NT2/D1 (cell line): ENCODE measurements at regions not wholly inside any gene's neighbourhood (a gene's known extent, or its start where the extent isn't known, plus 50 kb on each side); places are given as distances from the start of the nearest gene placed in this dataset.

Experiments
- DNase-seq: peaks from one replicate; pipeline ENCODE4 v3.0.0-alpha.2; 2011; ENCODE audit warnings: low read depth, low spot score
- H3K27me3 ChIP-seq: 2 replicates; pipeline ENCODE4 v1.6.0; 2011; ENCODE audit warnings: mild to moderate bottlenecking; ENCODE audit not compliant: insufficient read length, insufficient read depth
- H3K36me3 ChIP-seq: 2 replicates; pipeline ENCODE4 v1.6.1; 2011; ENCODE audit warnings: mild to moderate bottlenecking, low read length, mixed read lengths; ENCODE audit not compliant: insufficient read depth, insufficient read length
- H3K4me1 ChIP-seq: 2 replicates; pipeline ENCODE4 v1.5.1; 2011; ENCODE audit not compliant: insufficient read depth, insufficient read length
- H3K4me3 ChIP-seq: 2 replicates; pipeline ENCODE4 v1.5.1; 2011; ENCODE audit warnings: low read depth; ENCODE audit not compliant: insufficient read length
- H3K9ac ChIP-seq: 2 replicates; pipeline ENCODE4 v1.6.0; 2011; ENCODE audit warnings: low read depth; ENCODE audit not compliant: insufficient read length
- H3K9me3 ChIP-seq: 2 replicates; pipeline ENCODE4 v1.5.1; 2011; ENCODE audit warnings: mild to moderate bottlenecking, low read length; ENCODE audit not compliant: insufficient read depth
- SUZ12 ChIP-seq: IDR thresholded peaks from 2 replicates; pipeline ENCODE4 v1.6.1; 2011; ENCODE audit not compliant: insufficient read length, insufficient read depth; ENCODE audit errors: extremely low read depth
- YY1 ChIP-seq: IDR thresholded peaks from 2 replicates; pipeline ENCODE4 v1.6.1; 2011; ENCODE audit not compliant: insufficient read length, insufficient read depth
- ZNF274 ChIP-seq: IDR thresholded peaks from 2 replicates; pipeline ENCODE4 v1.6.1; 2011; ENCODE audit warnings: mild to moderate bottlenecking, low read depth, low read length

- no peak for TF ChIP-seq SUZ12
- no peak for TF ChIP-seq ZNF274
- no peak for TF ChIP-seq YY1
- Histone ChIP-seq H3K36me3 (no peaks in the 10 kb centered on the region), H3K4me3 (no peak overlapping the region), H3K27me3 (no peaks in the 10 kb centered on the region), H3K4me1 (peaks cover 11% of the 10 kb centered on the region), H3K9me3 (no peaks in the 10 kb centered on the region), H3K9ac (no peak overlapping the region)
- DNase-seq, result no peak
These were observed 272.6 kb upstream of the HS6ST1 start for GRCh38 chr2:128591022-128591860.

- TF ChIP-seq YY1, result no peak
- TF ChIP-seq ZNF274, result no peak
- no peak for TF ChIP-seq SUZ12
- H3K9me3 ChIP-seq, result no peaks in the 10 kb centered on the region
- no peak overlapping the region for H3K4me3 ChIP-seq
- no peak for DNase-seq
- no peak overlapping the region for H3K9ac ChIP-seq
- H3K4me1 ChIP-seq, result peaks cover 11% of the 10 kb centered on the region
- no peaks in the 10 kb centered on the region for H3K27me3 ChIP-seq
- no peaks in the 10 kb centered on the region for H3K36me3 ChIP-seq
These were observed 273.5 kb upstream of the HS6ST1 start for GRCh38 chr2:128591861-128592822.

- Histone ChIP-seq H3K4me3 (no peak overlapping the region), H3K9me3 (no peaks in the 10 kb centered on the region), H3K9ac (no peak overlapping the region), H3K4me1 (peaks cover 11% of the 10 kb centered on the region), H3K36me3 (no peaks in the 10 kb centered on the region), H3K27me3 (no peaks in the 10 kb centered on the region)
- no peak for DNase-seq
- TF ChIP-seq SUZ12, result no peak
- TF ChIP-seq YY1, result no peak
- no peak for TF ChIP-seq ZNF274
These were observed 274.8 kb upstream of the HS6ST1 start for GRCh38 chr2:128593518-128593878.

- DNase-seq, result no peak
- H3K36me3 ChIP-seq, result no peaks in the 10 kb centered on the region
- no peaks in the 10 kb centered on the region for H3K9me3 ChIP-seq
- TF ChIP-seq ZNF274 (no peak), SUZ12 (no peak), YY1 (no peak)
- H3K9ac ChIP-seq, result no peak overlapping the region
- no peak overlapping the region for H3K4me3 ChIP-seq
- H3K27me3 ChIP-seq, result no peaks in the 10 kb centered on the region
- peaks cover 11% of the 10 kb centered on the region for H3K4me1 ChIP-seq
These were observed 275.4 kb upstream of the HS6ST1 start for GRCh38 chr2:128593879-128594650.

GRCh38 chr2:128594651-128594910, 275.9 kb upstream of the HS6ST1 start:
- no peaks in the 10 kb centered on the region for H3K27me3 ChIP-seq
- no peak for DNase-seq
- H3K9ac ChIP-seq, result no peak overlapping the region
- H3K4me3 ChIP-seq, result no peak overlapping the region
- no peaks in the 10 kb centered on the region for H3K9me3 ChIP-seq
- no peaks in the 10 kb centered on the region for H3K36me3 ChIP-seq
- TF ChIP-seq YY1 (no peak), ZNF274 (no peak), SUZ12 (no peak)
- peaks cover 10% of the 10 kb centered on the region for H3K4me1 ChIP-seq

GRCh38 chr2:128594953-128595677, 276.4 kb upstream of the HS6ST1 start:
- no peaks in the 10 kb centered on the region for H3K9me3 ChIP-seq
- no peak for DNase-seq
- H3K36me3 ChIP-seq, result no peaks in the 10 kb centered on the region
- peaks cover 7% of the 10 kb centered on the region for H3K4me1 ChIP-seq
- TF ChIP-seq SUZ12 (no peak), YY1 (no peak), ZNF274 (no peak)
- no peak overlapping the region for H3K4me3 ChIP-seq
- no peaks in the 10 kb centered on the region for H3K27me3 ChIP-seq
- no peak overlapping the region for H3K9ac ChIP-seq
